DMS53 treated with DMSO at 0.1 percent for 48 hours (cell line): ENCODE measurements at regions not wholly inside any gene's neighbourhood (a gene's known extent, or its start where the extent isn't known, plus 50 kb on each side); places are given as distances from the start of the nearest gene placed in this dataset.
"Not testable (repeated sequence)": the region's sequence is repeated elsewhere in the genome, so short reads cannot be mapped to it uniquely, and the experiment has no call there.

Experiments
- DNase-seq: peaks from one replicate; lab custom pipeline; 2025; ENCODE audit not compliant: unreplicated experiment; lab: John Stamatoyannopoulos, UW

GRCh38 chr6:84581494-84582259 lies 182.7 kb downstream of the TBX18 start:
- DNase-seq, result no peak

GRCh38 chr6:84579404-84579803 lies 185.0 kb downstream of the TBX18 start:
- no peak for DNase-seq

- no peak for DNase-seq
Observed at GRCh38 chr6:84576029-84576428, 188.4 kb downstream of the TBX18 start.

- DNase-seq, result no peak
Observed at GRCh38 chr6:84575264-84575663, 189.1 kb downstream of the TBX18 start.

DNA sequence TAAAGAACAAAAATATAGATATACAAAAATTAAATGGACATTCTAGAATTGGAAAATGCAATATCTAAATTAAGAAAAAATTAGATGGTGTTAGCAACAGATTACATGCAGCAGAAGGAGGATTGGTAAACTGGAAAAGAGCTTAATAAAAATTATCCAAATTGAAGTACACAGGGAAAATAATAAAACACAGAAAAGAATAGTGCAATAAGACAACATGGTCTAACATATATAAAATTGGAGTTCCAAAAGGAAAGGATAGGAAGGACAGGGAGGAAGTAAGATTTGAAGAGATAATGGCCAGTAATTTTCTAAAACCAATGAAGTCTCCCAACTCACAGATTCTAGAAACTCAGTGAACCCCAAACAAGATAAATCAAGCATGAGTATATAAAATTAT lies 194.5 kb downstream of the TBX18 start:
- no peak for DNase-seq

DNA sequence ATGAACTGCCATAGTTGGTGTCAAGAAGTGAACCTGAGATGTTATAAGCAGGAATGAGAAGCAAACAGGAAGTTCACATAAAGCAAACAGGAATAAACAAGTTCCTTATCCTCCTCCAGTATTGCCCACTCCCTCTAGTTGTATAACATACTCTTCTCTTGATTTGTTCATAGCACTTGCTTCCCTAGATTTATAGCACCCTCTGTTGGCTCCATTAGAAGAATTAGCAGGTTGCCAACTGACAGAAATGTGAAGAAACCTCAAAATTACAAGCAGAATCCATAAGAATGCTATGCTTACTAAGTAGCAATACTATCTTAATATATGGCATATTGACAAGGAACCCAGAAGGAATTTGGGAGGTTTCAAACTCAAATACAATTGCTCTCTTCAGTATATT lies 195.4 kb downstream of the TBX18 start:
- peak; percentile 5 for DNase-seq

- DNase-seq, result not testable (repeated sequence)
Observed at GRCh38 chr6:84565718-84566117, 198.7 kb downstream of the TBX18 start.

DNA sequence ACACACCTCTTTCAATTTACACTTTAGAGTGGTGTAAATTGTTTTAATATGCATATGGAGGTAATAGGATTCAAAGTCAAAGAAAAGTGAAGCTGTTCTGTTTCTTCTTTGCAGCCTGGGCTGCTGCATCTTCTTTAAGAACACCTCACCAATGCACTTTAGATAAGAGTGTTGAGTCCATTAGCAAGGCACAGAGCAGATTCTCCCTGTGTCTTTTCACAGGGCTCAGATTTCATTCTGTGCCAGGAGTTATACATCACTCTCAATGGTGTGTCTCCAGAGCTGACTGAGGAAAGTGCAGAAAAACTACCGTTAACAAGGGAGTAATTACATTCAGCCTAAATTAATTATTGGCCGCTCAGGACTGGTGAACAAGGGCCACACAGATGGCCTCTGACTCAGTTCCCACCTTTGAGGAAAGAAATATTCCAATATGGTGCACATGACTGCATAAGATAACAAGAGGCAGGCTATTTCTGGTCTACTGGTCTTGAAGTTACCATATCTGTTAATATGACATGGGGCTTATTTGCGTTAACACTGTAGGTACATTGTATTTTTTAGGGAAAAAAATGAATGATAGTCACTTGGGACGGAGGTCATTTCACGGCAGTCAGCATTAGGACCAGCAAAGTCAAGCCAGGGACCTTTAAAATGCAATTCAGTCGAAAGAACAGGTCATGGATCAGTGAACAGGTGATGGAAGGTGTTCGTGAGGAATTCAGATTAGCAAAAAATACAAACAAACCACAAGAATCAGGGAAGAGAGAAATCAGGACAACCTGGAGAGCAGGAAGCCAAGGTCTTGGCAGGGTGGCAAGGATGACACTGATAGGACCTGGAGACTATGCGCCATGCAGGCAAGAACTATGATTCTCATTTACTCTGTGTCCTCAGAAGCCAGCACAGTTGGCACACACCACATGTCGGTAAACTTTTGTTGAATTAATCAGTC lies 203.7 kb downstream of the TBX18 start:
- no peak for DNase-seq

- no peak for DNase-seq
Observed at GRCh38 chr6:84556541-84557335, 207.7 kb downstream of the TBX18 start.

DNA sequence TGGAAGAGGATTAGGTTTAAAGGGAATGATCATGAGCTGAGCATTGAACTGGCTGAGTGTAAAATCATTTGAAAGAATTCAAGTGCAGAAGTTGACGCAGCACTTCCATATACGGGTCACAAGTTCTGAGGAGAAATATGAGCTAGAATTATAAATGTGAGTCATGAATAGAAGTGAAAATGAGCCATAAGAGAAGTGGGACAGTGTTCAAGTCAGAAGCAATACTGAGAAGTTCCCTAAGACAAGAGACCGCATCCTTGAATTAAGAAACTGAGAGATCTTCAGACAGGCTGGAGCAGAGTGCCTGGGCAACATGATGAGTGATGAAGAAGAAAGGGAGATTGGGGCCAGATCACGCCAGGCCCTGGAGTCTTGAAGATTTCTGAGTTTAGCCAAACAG lies 209.7 kb downstream of the TBX18 start:
- no peak for DNase-seq

GRCh38 chr6:84554074-84554473 lies 210.3 kb downstream of the TBX18 start:
- DNase-seq, result no peak

GRCh38 chr6:84553527-84553926 lies 210.9 kb downstream of the TBX18 start:
- DNase-seq, result no peak

GRCh38 chr6:84551797-84552196 lies 212.6 kb downstream of the TBX18 start:
- no peak for DNase-seq

- DNase-seq, result no peak
Observed at GRCh38 chr6:84549917-84550316, 214.5 kb downstream of the TBX18 start.

GRCh38 chr6:84547341-84547801 lies 217.0 kb downstream of the TBX18 start:
- DNase-seq, result no peak

- no peak for DNase-seq
Observed at GRCh38 chr6:84546427-84546914, 217.9 kb downstream of the TBX18 start.

DNA sequence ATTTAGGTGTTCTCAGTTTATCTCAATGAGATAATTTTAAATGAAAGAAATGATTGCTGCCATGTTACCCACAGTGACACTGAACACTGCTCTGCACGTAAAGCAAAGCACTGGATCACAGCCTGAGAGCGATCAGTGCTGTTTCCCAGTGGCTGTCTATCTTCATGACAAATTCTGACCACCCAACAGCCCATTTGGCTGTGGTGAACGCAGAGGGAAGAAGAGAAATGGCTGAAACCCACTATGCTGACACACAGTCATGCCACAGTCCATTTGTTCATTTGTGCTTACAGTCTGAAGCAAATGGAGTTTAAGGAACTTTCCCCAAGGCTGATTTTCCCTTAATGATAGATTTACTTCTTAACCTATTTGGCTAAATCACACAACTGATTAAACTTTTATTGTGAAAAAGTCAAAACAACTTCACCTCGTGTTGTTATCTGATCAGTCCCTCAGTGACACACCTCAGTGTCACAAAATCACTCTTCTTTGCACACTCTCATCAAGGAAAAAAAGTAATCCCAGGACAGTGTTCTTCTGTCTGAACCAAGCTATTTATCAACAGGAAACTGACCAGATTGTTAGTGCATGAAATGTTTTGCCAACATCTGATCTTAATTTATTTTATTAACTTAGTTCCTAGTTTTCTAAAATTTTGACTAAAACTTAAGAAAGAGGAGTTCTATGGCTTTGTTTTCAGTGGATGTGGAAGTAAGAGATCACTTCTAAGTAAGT lies 225.1 kb downstream of the TBX18 start:
- DNase-seq, result no peak

- DNase-seq, result no peak
Observed at GRCh38 chr6:84536885-84537638, 227.3 kb downstream of the TBX18 start.

DNA sequence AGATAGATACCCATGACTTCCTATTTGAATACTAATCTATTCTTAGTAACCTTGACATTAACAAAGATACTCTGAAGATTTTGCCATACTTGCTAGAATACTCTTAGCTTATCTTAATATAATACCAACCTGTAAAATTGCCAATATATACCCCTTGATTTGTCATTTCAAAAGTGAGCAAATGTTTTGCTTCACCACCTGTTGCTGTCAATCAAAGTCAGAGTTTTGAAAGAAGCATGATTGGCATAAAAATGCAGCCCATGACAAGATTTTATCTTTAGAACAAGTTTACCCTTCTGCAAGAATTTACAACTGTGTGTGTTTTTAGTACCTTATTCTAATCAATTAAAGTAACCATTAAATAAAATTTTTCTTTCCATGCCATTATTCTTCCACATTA lies 236.2 kb downstream of the TBX18 start:
- DNase-seq, result no peak

- no peak for DNase-seq
Observed at GRCh38 chr6:84526631-84527030, 237.8 kb downstream of the TBX18 start.
